Urinary bladder (tissue), 3 donors: ENCODE measurements at regions not wholly inside any gene's neighbourhood (a gene's known extent, or its start where the extent isn't known, plus 50 kb on each side); places are given as distances from the start of the nearest gene placed in this dataset.

Experiments
- DNase-seq: peaks from one replicate; pipeline ENCODE4 v3.0.0-alpha.2; 2015; ENCODE audit errors: extremely low spot score
- H3K27ac ChIP-seq: one replicate; pipeline ENCODE4 v1.5.1; 2013; ENCODE audit warnings: low read depth, mild to moderate bottlenecking, moderate library complexity
- H3K36me3 ChIP-seq: one replicate; pipeline ENCODE4 v1.6.1; 2013; ENCODE audit warnings: mild to moderate bottlenecking, moderate library complexity; ENCODE audit not compliant: insufficient read depth
- H3K4me1 ChIP-seq: one replicate; pipeline ENCODE4 v1.6.1; 2013; ENCODE audit warnings: mild to moderate bottlenecking, moderate library complexity; ENCODE audit not compliant: insufficient read depth
- H3K4me3 ChIP-seq: one replicate; pipeline ENCODE4 v1.5.1; 2013; ENCODE audit warnings: low read depth, low read length
- WGBS: extraction: QIAGEN DNeasy Blood & Tissue Kit; methylation state at CpG from one replicate; pipeline ENCODE4 v1.1.7; 2013; 5-methylcytosine and 5-hydroxymethylcytosine counted together
- donor health status: healthy with polysubstance abuse.
- donor health status: healthy.

GRCh38 chr4:53780736-53781400 is 189.6 kb upstream of the LNX1 start:
- 93% methylated on average over 4 of the region's 4 CpGs for WGBS
- peak overlapping the region; percentile 48 for H3K27ac ChIP-seq
- DNase-seq = no peak
- no peaks in the 10 kb centered on the region for H3K36me3 ChIP-seq
- H3K4me3 ChIP-seq = no peak overlapping the region
- no peaks in the 10 kb centered on the region for H3K4me1 ChIP-seq

- no peak overlapping the region for H3K4me3 ChIP-seq
- H3K36me3 ChIP-seq = no peaks in the 10 kb centered on the region
- H3K27ac ChIP-seq = peak overlapping the region; percentile 16
- no peaks in the 10 kb centered on the region for H3K4me1 ChIP-seq
- DNase-seq = no peak
- 77% methylated on average over 3 of the region's 3 CpGs for WGBS
These were observed 187.7 kb upstream of the LNX1 start for GRCh38 chr4:53779025-53779424.

GRCh38 chr4:53778155-53778554 is 186.9 kb upstream of the LNX1 start:
- H3K27ac ChIP-seq = no peak overlapping the region
- WGBS = 31% methylated on average over 2 of the region's 2 CpGs
- H3K4me3 ChIP-seq = no peak overlapping the region

GRCh38 chr4:53777244-53777984 is 186.1 kb upstream of the LNX1 start:
- Histone ChIP-seq H3K4me3 (no peak overlapping the region), H3K36me3 (no peaks in the 10 kb centered on the region), H3K4me1 (no peaks in the 10 kb centered on the region), H3K27ac (no peak overlapping the region)
- WGBS = 53% methylated on average over 4 of the region's 4 CpGs
- no peak for DNase-seq

More at GRCh38 chr4:53778155-53778554, 186.9 kb upstream of the LNX1 start:
- no peaks in the 10 kb centered on the region for H3K4me1 ChIP-seq
- H3K36me3 ChIP-seq = no peaks in the 10 kb centered on the region
- no peak for DNase-seq

- no peak overlapping the region for H3K4me3 ChIP-seq
- H3K36me3 ChIP-seq = no peaks in the 10 kb centered on the region
- H3K27ac ChIP-seq = no peak overlapping the region
- H3K4me1 ChIP-seq = no peaks in the 10 kb centered on the region
- 96% methylated on average over 2 of the region's 2 CpGs for WGBS
- DNase-seq = no peak
These were observed 184.9 kb upstream of the LNX1 start for GRCh38 chr4:53776141-53776540.

- DNase-seq = no peak
- no peaks in the 10 kb centered on the region for H3K36me3 ChIP-seq
- WGBS = 95% methylated on average over 4 of the region's 4 CpGs
- no peak overlapping the region for H3K27ac ChIP-seq
- H3K4me1 ChIP-seq = no peaks in the 10 kb centered on the region
- no peak overlapping the region for H3K4me3 ChIP-seq
These were observed 184.1 kb upstream of the LNX1 start for GRCh38 chr4:53775381-53775780.

- H3K4me1 ChIP-seq = no peaks in the 10 kb centered on the region
- H3K36me3 ChIP-seq = no peaks in the 10 kb centered on the region
- no peak overlapping the region for H3K27ac ChIP-seq
- DNase-seq = no peak
- 67% methylated on average over 3 of the region's 3 CpGs for WGBS
- H3K4me3 ChIP-seq = no peak overlapping the region
These were observed 180.0 kb upstream of the LNX1 start for GRCh38 chr4:53771326-53771725.

GRCh38 chr4:53767482-53767881 is 176.2 kb upstream of the LNX1 start:
- Histone ChIP-seq H3K27ac (no peak overlapping the region), H3K36me3 (no peaks in the 10 kb centered on the region), H3K4me1 (no peaks in the 10 kb centered on the region), H3K4me3 (no peak overlapping the region)
- DNase-seq = no peak
- 70% methylated on average over 2 of the region's 2 CpGs for WGBS

GRCh38 chr4:53764761-53765490 is 173.6 kb upstream of the LNX1 start:
- WGBS = 28% methylated on average over 3 of the region's 3 CpGs
- Histone ChIP-seq H3K27ac (no peak overlapping the region), H3K36me3 (no peaks in the 10 kb centered on the region), H3K4me3 (no peak overlapping the region), H3K4me1 (no peaks in the 10 kb centered on the region)
- no peak for DNase-seq

GRCh38 chr4:53763813-53764597 is 172.7 kb upstream of the LNX1 start:
- 33% methylated on average over 5 of the region's 5 CpGs for WGBS
- DNase-seq = no peak
- peak overlapping the region; percentile 32 for H3K27ac ChIP-seq
- no peaks in the 10 kb centered on the region for H3K4me1 ChIP-seq
- no peaks in the 10 kb centered on the region for H3K36me3 ChIP-seq
- H3K4me3 ChIP-seq = no peak overlapping the region

- no peak overlapping the region for H3K27ac ChIP-seq
- 43% methylated on average over 1 of the region's 1 CpG for WGBS
- H3K36me3 ChIP-seq = no peaks in the 10 kb centered on the region
- no peak for DNase-seq
- H3K4me1 ChIP-seq = no peaks in the 10 kb centered on the region
- H3K4me3 ChIP-seq = no peak overlapping the region
These were observed 164.4 kb upstream of the LNX1 start for GRCh38 chr4:53755656-53756055.

- Histone ChIP-seq H3K27ac (no peak overlapping the region), H3K4me3 (no peak overlapping the region), H3K4me1 (no peaks in the 10 kb centered on the region), H3K36me3 (no peaks in the 10 kb centered on the region)
- DNase-seq = no peak
- 29% methylated on average over 2 of the region's 2 CpGs for WGBS
These were observed 160.8 kb upstream of the LNX1 start for GRCh38 chr4:53752124-53752523.

- no peak overlapping the region for H3K27ac ChIP-seq
- no peak for DNase-seq
- 65% methylated on average over 2 of the region's 2 CpGs for WGBS
These were observed 157.1 kb upstream of the LNX1 start for GRCh38 chr4:53748328-53748772.

More at GRCh38 chr4:53748328-53748772, 157.1 kb upstream of the LNX1 start:
- Histone ChIP-seq H3K4me3 (no peak overlapping the region), H3K4me1 (no peaks in the 10 kb centered on the region), H3K36me3 (no peaks in the 10 kb centered on the region)
